ENCODE measurements at regions not wholly inside any gene's neighbourhood (a gene's known extent, or its start where the extent isn't known, plus 50 kb on each side); places are given as distances from the start of the nearest gene placed in this dataset.
"Not testable (repeated sequence)": the region's sequence is repeated elsewhere in the genome, so short reads cannot be mapped to it uniquely, and the experiment has no call there.

- DNase-seq (ENCODE audit: low read depth in 2 of 2), result no peak
Observed at GRCh38 chr6:14754751-14755513, 490.9 kb upstream of the JARID2 start.

DNA sequence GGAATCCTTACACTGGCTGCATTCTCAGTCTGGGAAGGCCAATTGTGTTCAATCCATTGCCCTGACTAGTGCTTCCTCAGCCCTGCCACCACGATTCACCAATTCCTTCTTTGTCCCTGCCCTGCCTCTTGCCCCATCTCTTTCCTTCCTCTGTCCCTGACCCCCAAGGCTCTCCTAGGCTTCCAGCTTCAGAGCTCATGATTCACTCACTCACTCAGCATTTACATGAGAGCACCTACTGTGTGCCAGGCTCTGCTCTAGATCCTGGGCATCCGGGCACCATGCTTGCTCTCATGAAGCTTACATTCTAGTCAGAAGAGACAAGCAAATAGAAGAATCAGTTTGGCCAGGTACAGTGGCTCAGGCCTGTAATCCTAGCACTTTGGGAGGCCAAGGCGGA is 489.5 kb upstream of the JARID2 start:
- DNase-seq (ENCODE audit: low read depth in 2 of 2), result no peak

DNA sequence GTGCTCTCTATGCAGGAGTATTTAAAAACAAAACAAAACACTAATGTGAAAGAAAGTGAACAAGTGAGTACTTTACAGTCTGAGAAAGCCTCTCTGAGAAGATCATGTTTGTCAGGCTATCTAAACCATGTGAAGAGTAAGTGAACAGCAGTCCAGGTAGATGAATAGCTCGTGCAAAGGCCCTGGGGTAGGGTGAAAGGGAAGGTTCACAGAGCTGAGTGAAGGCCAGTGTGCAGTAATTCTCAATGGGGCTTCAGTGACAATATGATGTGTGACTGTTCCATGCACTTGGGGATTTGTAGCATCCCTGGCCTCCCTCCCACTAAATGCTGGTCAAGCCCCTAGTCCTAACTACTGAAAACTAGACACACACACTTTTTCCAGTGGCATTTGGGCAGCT is 488.9 kb upstream of the JARID2 start:
- DNase-seq (ENCODE audit: low read depth in 2 of 2), result no peak

DNA sequence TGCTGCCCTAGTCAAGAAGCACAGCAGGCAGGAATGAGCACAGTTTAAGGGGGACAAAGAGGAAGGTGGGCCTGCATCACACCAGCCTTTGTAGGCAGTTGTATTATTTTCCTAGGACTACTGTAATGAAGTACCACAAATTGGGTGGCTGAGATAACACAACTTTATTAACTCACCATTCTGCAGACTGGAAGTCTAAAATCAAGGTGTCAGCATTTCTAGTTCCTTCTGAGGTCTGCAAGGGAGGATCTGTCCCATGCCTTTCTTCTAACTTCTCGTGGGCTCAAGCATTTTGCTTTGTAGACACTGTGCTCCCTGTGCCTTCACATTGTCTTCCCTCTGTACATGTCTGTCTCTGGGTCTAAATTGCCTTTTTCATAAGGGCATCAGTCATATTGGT is 488.5 kb upstream of the JARID2 start:
- no peak for DNase-seq (ENCODE audit: low read depth in 2 of 2)

- no peak for DNase-seq (ENCODE audit: low read depth in 2 of 2)
Observed at GRCh38 chr6:14758421-14759081, 487.3 kb upstream of the JARID2 start.

GRCh38 chr6:14759976-14760672 is 485.7 kb upstream of the JARID2 start:
- DNase-seq (ENCODE audit: low read depth in 2 of 2), result no peak

GRCh38 chr6:14762077-14762476 is 483.8 kb upstream of the JARID2 start:
- DNase-seq (ENCODE audit: low read depth in 2 of 2), result no peak

- DNase-seq (ENCODE audit: low read depth in 2 of 2), result no peak
Observed at GRCh38 chr6:14763139-14763538, 482.7 kb upstream of the JARID2 start.

- no peak for DNase-seq (ENCODE audit: low read depth in 2 of 2)
Observed at GRCh38 chr6:14763616-14764015, 482.3 kb upstream of the JARID2 start.

- no peak for DNase-seq (ENCODE audit: low read depth in 2 of 2)
Observed at GRCh38 chr6:14765106-14765505, 480.8 kb upstream of the JARID2 start.

DNA sequence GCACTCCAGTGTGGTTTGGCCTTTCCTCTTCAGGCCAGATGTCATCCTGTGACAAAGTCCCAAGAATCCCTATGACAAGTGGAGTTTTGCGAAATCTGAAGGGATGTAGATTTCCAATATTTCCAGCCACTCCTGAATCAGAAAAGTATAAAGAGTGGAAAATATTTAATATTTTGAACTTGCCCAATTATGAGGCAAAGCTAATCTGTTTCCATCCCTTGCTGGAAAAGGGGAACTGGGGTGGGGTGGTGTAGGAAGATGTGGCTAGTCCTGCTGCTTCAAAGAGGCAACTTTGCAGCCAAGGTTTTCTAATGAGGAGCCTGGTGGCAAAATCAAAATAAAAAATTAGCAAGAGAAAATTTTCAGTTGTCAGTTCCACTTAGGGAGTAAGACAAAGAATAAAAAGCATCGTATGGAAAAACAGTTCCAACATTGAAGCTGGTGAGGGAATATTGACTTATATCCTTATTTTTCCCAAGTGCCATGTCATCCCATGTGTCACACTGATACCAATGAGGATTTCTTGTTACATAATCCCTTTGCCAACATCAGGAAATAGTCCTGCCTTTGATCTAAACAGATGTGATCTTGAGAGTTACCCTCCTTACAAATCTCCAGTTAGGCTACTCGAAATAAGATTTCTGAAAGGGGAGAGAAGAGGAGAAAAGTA is 480.0 kb upstream of the JARID2 start:
- no peak for DNase-seq (ENCODE audit: low read depth in 2 of 2)

DNA sequence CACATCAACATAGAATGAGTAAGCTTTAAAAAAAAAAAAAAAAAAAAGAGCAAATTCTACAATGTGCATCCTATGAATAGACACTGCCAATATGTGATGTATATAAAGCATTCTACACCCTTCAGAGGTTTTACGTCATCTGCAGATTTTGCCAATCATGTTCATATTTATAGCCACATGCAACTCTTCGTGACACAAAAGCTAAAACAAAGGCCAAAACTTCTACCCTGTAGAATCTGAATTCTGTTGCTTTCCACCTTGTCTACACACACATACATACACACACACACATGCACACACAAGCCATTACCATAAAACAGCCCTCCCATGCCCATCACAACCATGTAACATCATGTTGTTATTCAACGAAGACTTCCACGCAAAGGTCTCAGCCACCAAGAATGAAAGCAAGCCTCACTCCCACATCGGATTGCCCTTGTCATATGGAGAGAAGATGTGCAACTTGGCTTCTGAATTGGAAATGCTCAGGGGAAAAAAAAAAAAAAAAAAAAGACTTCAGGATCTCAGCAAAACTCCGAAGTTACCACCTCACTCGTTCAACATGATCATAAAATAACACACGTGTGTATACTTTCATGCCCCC is 479.4 kb upstream of the JARID2 start:
- DNase-seq (ENCODE audit: low read depth in 2 of 2), result no peak

DNA sequence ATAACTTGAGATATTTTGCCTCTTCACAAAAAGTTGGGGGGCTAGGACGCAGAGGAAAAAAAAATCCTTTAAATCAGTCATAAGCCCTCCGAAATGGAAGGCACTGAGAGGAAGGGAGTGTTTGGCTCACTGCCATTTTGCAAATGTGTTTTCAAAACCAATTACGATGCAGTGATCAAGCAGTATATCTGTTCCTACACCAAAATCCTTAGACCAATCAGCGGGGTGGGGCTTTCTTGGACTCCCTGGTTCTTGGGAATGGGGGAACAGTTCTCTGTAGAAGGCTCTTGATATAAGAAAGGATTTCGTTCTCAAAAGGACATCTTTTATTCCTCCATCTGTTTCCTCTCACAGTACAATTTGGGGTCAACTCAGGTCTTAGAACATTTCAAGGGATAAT is 478.6 kb upstream of the JARID2 start:
- DNase-seq (ENCODE audit: low read depth in 2 of 2), result no peak

DNA sequence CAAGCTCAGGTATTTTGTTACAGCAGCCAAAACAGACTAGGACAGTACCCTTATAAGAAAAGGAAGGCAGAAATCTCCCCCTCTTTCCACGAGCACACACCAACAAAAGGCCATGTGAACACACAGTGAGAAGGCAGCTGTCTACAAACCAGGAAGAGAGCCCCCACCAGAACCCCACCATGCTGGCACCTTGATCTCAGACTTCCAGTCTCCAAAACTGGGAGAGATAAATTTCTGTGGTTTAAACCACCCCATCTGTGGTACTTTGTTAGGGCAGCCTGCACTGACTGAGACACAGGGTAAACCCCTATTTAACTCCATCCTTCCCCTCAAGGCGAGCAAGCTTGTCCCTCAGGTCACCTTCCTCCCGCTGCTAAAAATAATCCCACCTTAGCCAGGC is 475.8 kb upstream of the JARID2 start:
- DNase-seq (ENCODE audit: low read depth in 2 of 2), result no peak

DNA sequence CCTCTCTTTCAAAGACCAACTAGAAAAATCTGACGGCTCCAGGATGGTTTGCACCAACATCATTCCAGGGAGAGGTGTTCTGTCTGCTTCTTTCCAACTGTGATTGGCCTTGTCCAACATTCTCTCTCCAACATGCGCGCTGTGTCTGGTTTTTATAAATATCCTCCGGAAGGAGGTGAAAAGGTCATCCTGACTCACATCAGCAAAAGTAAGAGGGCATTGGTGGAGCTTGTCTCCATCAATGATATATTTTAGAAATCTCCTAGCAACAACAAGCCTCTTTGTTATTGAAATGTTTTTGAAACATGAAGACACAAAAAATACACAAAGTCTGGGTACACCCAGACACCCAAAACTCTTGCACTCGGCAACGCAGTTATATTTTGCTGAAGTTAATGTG is 475.3 kb upstream of the JARID2 start:
- DNase-seq (ENCODE audit: low read depth in 2 of 2), result no peak

DNA sequence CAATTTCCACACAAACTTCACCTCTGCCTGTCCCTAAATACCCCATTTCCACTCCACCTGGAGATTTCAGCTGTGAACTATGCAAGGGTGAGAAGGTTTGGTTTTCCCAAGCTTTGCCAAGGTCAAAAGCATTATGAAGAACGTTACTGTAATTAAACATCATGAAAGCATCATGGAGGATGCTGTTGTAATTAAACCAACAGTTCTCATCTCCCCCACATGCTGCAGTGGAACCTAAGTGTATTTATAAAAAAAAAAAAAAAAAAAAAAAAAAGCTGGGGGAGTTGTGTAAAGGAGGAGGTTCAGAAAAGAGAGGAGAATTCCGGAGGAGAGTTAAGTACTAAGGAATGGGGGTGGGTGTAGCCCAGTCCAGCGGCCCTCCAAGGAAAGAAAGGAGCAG is 474.9 kb upstream of the JARID2 start:
- DNase-seq (ENCODE audit: low read depth in 2 of 2), result no peak

DNA sequence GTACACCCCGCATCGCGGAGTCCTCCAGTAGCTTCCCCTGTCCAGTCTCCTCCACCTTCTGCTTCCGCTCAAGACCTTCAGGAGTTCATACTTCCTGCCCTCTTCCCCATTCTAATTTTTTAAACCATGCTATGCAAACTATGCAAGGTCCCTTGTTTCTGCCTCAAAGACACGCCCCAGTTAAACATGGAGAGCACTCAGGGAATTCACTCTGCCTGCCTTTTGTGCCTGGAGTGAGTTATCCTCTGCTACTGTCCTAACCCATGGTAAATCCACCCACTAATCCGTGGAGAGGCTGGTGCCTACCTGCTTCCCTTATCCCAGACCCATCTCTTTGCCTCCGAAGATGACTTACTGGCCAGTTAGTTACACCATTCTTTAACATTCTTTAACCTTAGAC is 473.7 kb upstream of the JARID2 start:
- no peak for DNase-seq (ENCODE audit: low read depth in 2 of 2)

- no peak for DNase-seq (ENCODE audit: low read depth in 2 of 2)
Observed at GRCh38 chr6:14775528-14775927, 470.3 kb upstream of the JARID2 start.

GRCh38 chr6:14776307-14776706 is 469.6 kb upstream of the JARID2 start:
- DNase-seq (ENCODE audit: low read depth in 2 of 2), result no peak

GRCh38 chr6:14781772-14782525 is 463.9 kb upstream of the JARID2 start:
- no peak for DNase-seq (ENCODE audit: low read depth in 2 of 2)

DNA sequence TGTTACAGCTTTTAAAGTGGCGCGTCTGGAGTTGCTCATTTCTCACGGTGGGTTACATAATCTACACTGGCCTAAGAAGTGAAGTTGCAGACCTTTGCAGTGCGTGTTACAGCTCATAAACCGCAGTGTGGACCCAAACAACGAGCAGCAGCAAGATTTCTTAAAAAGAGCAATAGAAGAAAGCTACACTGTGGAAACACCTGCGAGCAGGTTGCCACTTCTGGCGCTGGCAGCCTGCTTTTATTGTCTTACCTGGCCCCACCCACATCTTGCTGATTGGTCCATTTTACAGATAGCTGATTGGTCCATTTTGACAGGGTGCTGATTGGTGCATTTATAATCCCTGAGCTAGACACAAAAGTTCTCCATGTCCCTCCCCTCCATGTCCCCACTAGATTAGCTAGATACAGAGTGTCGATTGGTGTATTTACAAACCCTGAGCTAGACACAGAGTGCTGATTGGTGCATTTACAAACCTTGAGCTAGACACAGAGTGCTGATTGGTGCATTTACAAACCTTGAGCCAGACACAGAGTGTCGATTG is 462.9 kb upstream of the JARID2 start:
- not testable (repeated sequence) for DNase-seq (ENCODE audit: low read depth in 2 of 2)

Data from stimulated activated CD8-positive, alpha-beta memory T cell treated with anti-CD3 and anti-CD28 coated beads, Interleukin-2, amount 100 ng/mL, for 1 hour (primary cell).